AG04450 (cell line): ENCODE measurements at regions not wholly inside any gene's neighbourhood (a gene's known extent, or its start where the extent isn't known, plus 50 kb on each side); places are given as distances from the start of the nearest gene placed in this dataset.

Experiments used
- CTCF ChIA-PET: fragments of 300-600, 350-600 bp; formaldehyde crosslinking; extraction: SDS; loops from one replicate; lab custom pipeline; 2022; ENCODE audit warnings: antibody characterized with exemption, inconsistent platforms; lab: Charles Lee
- POLR2A ChIA-PET: fragments of 350-600 bp; formaldehyde crosslinking; extraction: SDS; loops from one replicate; lab custom pipeline; 2021; ENCODE audit warnings: antibody characterized with exemption, inconsistent platforms; lab: Yijun Ruan, JAX
- DNase-seq: peaks from one replicate; pipeline ENCODE4 v3.0.0-alpha.2; 2011; ENCODE audit warnings: low read depth, low spot score
- H3K27ac ChIP-seq: one replicate; pipeline ENCODE4 v1.5.1; 2012; ENCODE audit warnings: low read depth, low read length, control low read depth
- H3K27me3 ChIP-seq: one replicate; pipeline ENCODE4 v1.6.0; 2012; ENCODE audit warnings: low read length; ENCODE audit not compliant: control insufficient read depth, insufficient read depth
- H3K4me3 ChIP-seq: 2 replicates; pipeline ENCODE4 v1.5.1; 2011; ENCODE audit warnings: mild to moderate bottlenecking, low read depth, low read length, control low read depth
- H3K9me3 ChIP-seq: 2 replicates; pipeline ENCODE4 v1.5.1; 2012; ENCODE audit warnings: low read length; ENCODE audit not compliant: control insufficient read depth, insufficient read depth
- TF ChIP-seq, protein P1 (sequence below): IDR thresholded peaks from 2 replicates; pipeline ENCODE4 v1.5.1; 2011; ENCODE audit warnings: low read depth, low read length, control low read depth, inconsistent platforms

DNA sequence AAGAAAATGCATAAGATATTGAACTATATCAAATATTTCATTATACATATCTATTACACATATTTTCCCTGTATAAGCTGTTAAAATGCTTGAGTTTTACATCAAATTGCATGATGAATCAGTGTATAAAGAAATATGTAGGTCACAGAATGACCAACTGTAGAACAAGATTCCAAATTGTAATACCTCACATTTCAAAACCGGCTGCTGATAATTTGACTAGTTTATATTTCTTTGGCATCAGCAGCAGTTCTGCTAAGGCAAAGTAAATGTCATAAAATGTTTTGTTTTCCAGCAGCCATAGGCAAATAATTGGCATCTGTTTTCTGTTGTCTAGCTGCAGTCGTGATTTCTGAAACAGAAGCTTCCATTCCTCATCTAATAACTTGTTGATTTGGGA is 633.9 kb downstream of the ARL4A start:
- no peaks in the 10 kb centered on the region for H3K9me3 ChIP-seq
- ChIA-PET POLR2A (no interaction called here), CTCF (interaction anchor here (0.7 to 5.2 kb wide), 3 partner anchors 635 to 1370 kb away, joined by 4 to 19 read pairs (median 4); no protein-coding TSS in a partner anchor)
- TF ChIP-seq, protein P1, sequence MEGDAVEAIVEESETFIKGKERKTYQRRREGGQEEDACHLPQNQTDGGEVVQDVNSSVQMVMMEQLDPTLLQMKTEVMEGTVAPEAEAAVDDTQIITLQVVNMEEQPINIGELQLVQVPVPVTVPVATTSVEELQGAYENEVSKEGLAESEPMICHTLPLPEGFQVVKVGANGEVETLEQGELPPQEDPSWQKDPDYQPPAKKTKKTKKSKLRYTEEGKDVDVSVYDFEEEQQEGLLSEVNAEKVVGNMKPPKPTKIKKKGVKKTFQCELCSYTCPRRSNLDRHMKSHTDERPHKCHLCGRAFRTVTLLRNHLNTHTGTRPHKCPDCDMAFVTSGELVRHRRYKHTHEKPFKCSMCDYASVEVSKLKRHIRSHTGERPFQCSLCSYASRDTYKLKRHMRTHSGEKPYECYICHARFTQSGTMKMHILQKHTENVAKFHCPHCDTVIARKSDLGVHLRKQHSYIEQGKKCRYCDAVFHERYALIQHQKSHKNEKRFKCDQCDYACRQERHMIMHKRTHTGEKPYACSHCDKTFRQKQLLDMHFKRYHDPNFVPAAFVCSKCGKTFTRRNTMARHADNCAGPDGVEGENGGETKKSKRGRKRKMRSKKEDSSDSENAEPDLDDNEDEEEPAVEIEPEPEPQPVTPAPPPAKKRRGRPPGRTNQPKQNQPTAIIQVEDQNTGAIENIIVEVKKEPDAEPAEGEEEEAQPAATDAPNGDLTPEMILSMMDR = no peak
- no peak for DNase-seq
- no peak overlapping the region for H3K4me3 ChIP-seq
- H3K27ac ChIP-seq = no peak overlapping the region
- H3K27me3 ChIP-seq = no peaks in the 10 kb centered on the region

DNA sequence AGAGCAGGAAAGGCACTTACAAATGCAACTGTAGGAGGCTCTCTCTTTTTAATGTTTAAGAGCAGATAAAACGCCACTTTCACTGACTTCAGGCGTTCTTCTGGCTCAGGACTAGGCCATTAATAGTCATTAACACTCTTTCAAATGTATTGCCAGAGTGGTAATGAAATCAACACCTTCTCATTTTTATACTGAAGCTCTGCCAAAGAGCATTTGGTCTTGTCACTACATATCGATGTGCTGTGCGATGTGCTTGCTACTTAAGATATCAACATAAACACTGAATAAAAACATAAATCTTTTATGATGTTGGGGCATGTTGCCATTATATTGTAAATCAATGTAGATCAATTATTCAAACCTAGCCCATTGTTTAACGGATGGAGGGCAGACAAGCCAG is 634.7 kb downstream of the ARL4A start:
- TF ChIP-seq, protein P1 = no peak
- POLR2A ChIA-PET = no interaction called here
- no peak for DNase-seq
- CTCF ChIA-PET = interaction anchor here (0.7 to 5.2 kb wide), 2 partner anchors 819 to 1369 kb away, joined by 4 to 19 read pairs; no protein-coding TSS in a partner anchor
- no peaks in the 10 kb centered on the region for H3K9me3 ChIP-seq
- no peak overlapping the region for H3K27ac ChIP-seq
- no peaks in the 10 kb centered on the region for H3K27me3 ChIP-seq
- H3K4me3 ChIP-seq = no peak overlapping the region

DNA sequence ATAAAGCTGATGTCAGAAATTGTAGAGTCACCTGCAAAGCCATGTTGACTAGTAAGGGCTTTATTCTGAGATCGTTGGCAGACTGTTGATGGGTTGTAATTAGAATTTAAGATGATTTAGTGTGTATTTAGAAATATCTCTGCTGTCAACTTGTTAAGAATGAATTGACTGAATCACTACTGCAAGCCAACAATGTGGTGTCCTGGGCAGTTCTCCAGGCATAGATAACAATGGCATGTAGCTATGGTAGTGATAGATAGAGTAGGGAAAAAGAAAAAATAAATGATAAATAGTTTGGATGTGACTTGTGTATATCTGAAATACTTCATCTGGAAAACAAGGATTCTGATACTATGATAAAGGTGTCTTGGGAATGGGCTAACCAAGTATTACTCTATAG is 640.2 kb downstream of the ARL4A start:
- H3K4me3 ChIP-seq = no peak overlapping the region
- TF ChIP-seq, protein P1 = no peak
- no peaks in the 10 kb centered on the region for H3K27me3 ChIP-seq
- no peaks in the 10 kb centered on the region for H3K9me3 ChIP-seq
- ChIA-PET CTCF (no interaction called here), POLR2A (no interaction called here)
- DNase-seq = no peak
- no peak overlapping the region for H3K27ac ChIP-seq

DNA sequence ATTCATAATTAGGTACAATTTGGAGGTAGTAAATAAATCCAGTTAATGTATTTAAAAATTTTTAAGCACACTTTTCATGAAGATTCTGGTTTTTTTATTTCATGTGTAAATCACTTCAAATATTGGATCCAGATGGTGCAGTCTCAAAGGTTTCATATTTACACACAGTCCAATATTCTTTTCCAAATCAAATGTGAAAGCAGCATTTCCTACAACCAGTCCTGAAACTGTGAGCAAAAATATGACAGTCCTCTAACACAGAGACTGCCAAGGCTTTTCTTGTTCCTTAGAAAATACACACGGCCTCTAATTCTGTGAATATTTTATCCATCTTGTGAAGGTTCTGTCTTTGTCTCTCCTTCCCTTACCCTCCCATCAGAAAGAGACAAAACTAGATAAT is 645.9 kb downstream of the ARL4A start:
- Histone ChIP-seq H3K27ac (no peak overlapping the region), H3K9me3 (no peaks in the 10 kb centered on the region), H3K27me3 (no peaks in the 10 kb centered on the region), H3K4me3 (no peak overlapping the region)
- POLR2A ChIA-PET = no interaction called here
- no peak for DNase-seq
- TF ChIP-seq, protein P1 = no peak
- CTCF ChIA-PET = no interaction called here

DNA sequence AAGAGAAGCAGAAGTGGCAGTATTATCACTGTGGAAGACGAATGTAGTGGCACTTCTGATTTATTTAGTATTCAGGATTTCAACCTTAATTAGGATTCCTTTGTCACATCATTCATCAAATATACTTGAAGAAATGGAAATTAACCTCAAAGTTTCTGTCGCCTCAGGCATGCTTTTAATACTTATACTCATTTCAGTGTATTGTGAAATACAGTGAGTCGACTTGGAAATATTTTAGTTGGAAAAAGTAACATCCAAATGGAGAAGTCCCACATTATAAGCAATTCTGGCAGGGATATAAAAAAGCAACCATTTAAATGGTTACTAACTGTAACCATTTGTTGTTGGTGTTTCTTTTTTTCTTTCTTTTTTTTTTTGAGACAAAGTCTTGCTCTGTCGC is 648.8 kb downstream of the ARL4A start:
- Histone ChIP-seq H3K9me3 (no peaks in the 10 kb centered on the region), H3K27ac (no peak overlapping the region), H3K27me3 (no peaks in the 10 kb centered on the region), H3K4me3 (no peak overlapping the region)
- CTCF ChIA-PET = no interaction called here
- no peak for DNase-seq
- POLR2A ChIA-PET = no interaction called here
- TF ChIP-seq, protein P1 = no peak
